Mammary epithelial cell (primary cell): ENCODE measurements at regions not wholly inside any gene's neighbourhood (a gene's known extent, or its start where the extent isn't known, plus 50 kb on each side); places are given as distances from the start of the nearest gene placed in this dataset.

Experiments used
- CTCF ChIP-seq, 2 donors: IDR thresholded peaks in 1 of 2; conservative IDR thresholded peaks in 1 of 2; 2 replicates each; pipeline ENCODE4 v1.5.1; 2011 to 2012; ENCODE audit warnings: inconsistent platforms in 2 of 2, low read length in 2 of 2, mild to moderate bottlenecking in 2 of 2, control low read depth in 1 of 2, low read depth in 1 of 2; ENCODE audit not compliant: insufficient read depth in 1 of 2; ENCODE audit errors: extremely low read depth in 1 of 2
- EZH2 ChIP-seq: IDR thresholded peaks from 2 replicates; pipeline ENCODE4 v1.6.1; 2012; ENCODE audit warnings: low read length, inconsistent platforms, borderline replicate concordance

- TF ChIP-seq CTCF (conservative IDR thresholded peaks at IDR 0.05 in 1 of 2, IDR thresholded peaks at IDR 0.05 in 1 of 2; ENCODE audit: extremely low read depth in 1 of 2, insufficient read depth in 1 of 2, low read depth in 1 of 2, low read length in 2 of 2) (no peak), EZH2 (no peak)
Measured at GRCh38 chr14:40345334-40345733, 913.1 kb upstream of the FBXO33 start.
